NCI-H128 (cell line): ENCODE measurements at regions not wholly inside any gene's neighbourhood (a gene's known extent, or its start where the extent isn't known, plus 50 kb on each side); places are given as distances from the start of the nearest gene placed in this dataset.

ENCODE experiments used
- DNase-seq: peaks from one replicate; lab custom pipeline; 2025; ENCODE audit not compliant: unreplicated experiment; lab: John Stamatoyannopoulos, UW

DNA sequence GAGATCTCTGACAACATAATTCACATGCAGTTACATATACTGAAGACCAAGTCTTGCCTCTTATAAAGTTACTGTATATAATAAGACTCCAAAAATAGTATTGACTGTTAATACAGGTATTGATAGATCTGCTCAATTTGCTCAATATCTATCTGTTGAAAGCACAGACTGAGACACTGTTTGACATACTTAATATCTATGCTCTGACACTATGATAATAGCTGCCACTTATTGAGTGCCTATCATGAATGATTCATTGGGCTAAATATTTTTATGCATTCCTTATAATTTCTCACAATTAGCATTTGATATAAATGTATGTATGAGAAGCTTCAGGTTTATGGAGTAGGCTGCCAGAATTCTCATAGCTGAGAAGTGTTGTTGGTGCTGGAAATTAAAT lies 1600.9 kb upstream of the IGFBP7 start:
- DNase-seq, result no peak

GRCh38 chr4:58688568-58688967 lies 1578.4 kb upstream of the IGFBP7 start:
- no peak for DNase-seq

- DNase-seq, result no peak
Observed at GRCh38 chr4:58679886-58680285, 1569.7 kb upstream of the IGFBP7 start.

GRCh38 chr4:58679051-58679450 lies 1568.9 kb upstream of the IGFBP7 start:
- DNase-seq, result no peak

DNA sequence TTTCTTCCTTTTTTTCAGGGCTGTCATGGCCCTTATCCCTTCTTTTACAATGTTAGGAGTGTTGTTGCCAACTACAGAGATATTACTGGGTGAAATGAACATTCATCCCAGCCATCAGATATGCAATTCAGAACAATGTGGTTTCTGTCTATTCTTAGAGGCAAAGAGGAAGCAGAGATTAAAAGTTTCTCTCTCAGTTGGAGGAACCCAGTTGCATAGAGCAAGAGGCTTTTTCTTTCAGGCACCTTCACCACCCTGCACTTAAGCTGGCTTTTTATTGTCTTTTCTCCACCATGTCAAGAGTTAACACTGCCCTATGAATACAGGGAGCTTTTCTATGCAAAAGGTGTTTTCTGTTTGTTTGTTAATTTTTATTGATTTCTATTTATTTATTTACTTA lies 1559.6 kb upstream of the IGFBP7 start:
- no peak for DNase-seq

DNA sequence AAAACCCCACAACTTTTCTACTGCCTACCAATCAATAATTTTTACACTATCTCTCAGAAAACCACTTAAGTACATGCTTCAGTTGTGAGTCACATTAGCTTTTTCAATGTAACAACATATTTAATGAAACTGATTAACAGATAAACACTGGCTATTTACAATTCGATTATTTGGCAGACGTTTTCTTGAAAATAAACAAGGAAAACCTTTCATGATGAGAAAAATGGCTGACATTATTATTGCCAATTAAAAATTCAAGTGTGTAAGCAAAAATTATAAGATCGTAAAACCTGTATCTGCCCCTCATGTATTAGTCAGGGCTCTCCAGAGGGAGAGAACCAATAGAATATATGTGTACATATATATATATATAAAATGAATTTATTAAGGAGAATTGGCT lies 1555.5 kb upstream of the IGFBP7 start:
- no peak for DNase-seq

DNA sequence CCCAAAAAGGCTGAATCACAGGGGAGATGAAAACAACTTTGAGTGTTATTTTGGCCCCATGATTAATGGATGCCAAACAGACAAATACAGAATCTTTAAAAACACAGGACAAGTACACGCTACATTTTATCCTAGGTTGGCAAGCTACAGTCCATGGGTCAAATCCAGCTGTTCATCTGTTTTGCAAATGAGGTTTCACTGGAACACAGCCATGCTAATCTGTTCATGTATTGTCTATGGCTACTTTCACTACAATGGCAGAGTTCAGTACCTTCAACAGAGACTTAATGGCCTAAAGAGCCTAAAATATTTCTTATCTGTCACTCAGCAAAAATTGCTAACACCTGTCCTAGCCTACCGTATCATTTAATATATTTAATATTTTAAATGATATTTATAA lies 1548.5 kb upstream of the IGFBP7 start:
- no peak for DNase-seq

- DNase-seq, result no peak
Observed at GRCh38 chr4:58653251-58653650, 1543.1 kb upstream of the IGFBP7 start.

- no peak for DNase-seq
Observed at GRCh38 chr4:58649226-58649625, 1539.0 kb upstream of the IGFBP7 start.

GRCh38 chr4:58646126-58646525 lies 1535.9 kb upstream of the IGFBP7 start:
- no peak for DNase-seq

DNA sequence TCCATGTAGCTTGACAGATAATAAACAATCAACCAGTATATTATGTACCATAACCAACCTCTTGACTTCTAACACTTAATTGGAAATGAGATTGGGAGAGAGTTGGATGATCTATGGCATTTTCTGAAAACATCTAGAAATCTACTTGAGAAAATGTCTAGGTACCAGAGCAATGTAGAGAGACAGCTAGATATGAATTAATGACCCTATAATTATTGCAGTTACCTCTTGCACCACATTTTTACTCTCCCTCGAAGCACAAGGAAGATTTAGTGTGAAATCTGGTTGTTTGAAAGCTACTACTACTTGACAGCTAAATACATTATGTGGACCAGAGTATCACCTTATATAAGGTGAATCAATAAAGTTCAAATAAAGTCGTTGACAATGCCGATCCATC lies 1534.4 kb upstream of the IGFBP7 start:
- no peak for DNase-seq

GRCh38 chr4:58636381-58636780 lies 1526.2 kb upstream of the IGFBP7 start:
- no peak for DNase-seq

- no peak for DNase-seq
Observed at GRCh38 chr4:58617226-58617625, 1507.0 kb upstream of the IGFBP7 start.

- DNase-seq, result no peak
Observed at GRCh38 chr4:58611012-58611411, 1500.8 kb upstream of the IGFBP7 start.

DNA sequence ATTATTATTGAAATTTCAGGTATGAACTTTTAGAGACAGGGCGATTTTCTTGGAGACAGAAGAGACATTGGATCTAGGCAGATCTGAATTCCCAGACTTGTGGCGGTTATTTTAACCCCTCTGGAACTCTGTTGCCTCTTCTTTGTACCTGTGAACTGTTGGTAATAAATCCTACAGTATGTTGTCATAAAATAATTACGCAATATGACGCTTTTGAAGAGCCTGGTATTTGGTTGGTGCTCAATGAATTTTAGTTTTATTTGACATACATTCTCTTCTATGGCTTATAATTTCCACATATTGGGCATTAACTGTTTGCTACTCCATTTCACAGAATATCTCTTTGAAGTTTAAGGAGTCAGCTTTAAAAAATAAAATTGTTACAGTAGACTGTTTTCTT lies 1496.1 kb upstream of the IGFBP7 start:
- DNase-seq, result no peak

GRCh38 chr4:58603951-58604350 lies 1493.8 kb upstream of the IGFBP7 start:
- no peak for DNase-seq

- no peak for DNase-seq
Observed at GRCh38 chr4:58602731-58603359, 1492.7 kb upstream of the IGFBP7 start.

- DNase-seq, result no peak
Observed at GRCh38 chr4:58602022-58602421, 1491.8 kb upstream of the IGFBP7 start.

- no peak for DNase-seq
Observed at GRCh38 chr4:58600290-58600689, 1490.1 kb upstream of the IGFBP7 start.

DNA sequence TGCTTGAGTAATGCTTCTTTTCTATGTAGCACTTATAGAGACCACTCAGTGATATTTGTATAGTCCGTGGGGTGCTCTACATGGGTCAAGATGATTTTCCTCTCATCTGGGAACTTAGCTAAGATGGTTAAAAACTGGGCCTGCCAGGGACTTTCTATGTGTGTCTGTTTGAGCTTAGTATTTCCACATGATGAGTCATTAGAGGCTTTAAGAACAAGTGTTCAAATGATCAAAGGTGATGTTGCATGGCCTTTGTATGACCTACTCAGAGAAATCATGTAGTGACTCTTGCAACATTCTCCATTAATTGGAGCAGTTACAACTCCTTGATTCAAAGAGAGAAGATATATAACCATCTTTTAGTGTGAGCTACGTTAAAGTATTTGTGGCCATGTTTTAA lies 1480.5 kb upstream of the IGFBP7 start:
- no peak for DNase-seq

- DNase-seq, result no peak
Observed at GRCh38 chr4:58587856-58588255, 1477.7 kb upstream of the IGFBP7 start.

DNA sequence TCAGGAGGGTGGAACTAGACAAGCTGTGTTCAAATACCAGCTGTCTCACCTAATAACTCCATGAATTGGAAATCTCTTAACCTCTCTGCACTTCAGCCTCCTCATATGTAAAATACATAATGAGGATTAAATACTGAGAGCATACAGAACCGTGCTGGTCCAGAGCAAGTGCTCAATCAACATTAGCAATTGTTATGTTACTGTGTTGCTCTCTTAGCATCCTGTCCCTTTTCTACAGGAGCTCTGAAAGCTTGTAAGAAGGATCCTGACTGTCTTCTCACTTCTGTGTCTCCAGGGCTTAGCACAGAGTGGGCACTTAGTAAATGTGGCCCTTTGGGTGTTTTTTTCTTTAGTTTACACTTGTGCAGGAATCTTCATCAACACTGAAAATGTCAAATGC lies 1456.1 kb upstream of the IGFBP7 start:
- no peak for DNase-seq

- no peak for DNase-seq
Observed at GRCh38 chr4:58564695-58565475, 1454.7 kb upstream of the IGFBP7 start.
